OCI-LY1 (cell line): ENCODE measurements at regions not wholly inside any gene's neighbourhood (a gene's known extent, or its start where the extent isn't known, plus 50 kb on each side); places are given as distances from the start of the nearest gene placed in this dataset.

Experiments
- CTCF ChIP-seq: fragments of 200-600 bp; sonication (generic), shearing (Covaris generic); IDR thresholded peaks from 2 replicates; pipeline ENCODE4 v1.5.1; 2017; ENCODE audit warnings: mild to moderate bottlenecking, antibody characterized with exemption, low read length, moderate library complexity, mixed read lengths
- EZH2 ChIP-seq: fragments of 200-600 bp; sonication (generic), shearing (Covaris generic); IDR thresholded peaks from 2 replicates; pipeline ENCODE4 v1.8.0; 2017; ENCODE audit warnings: borderline replicate concordance, mixed run types, mild to moderate bottlenecking, antibody characterized with exemption, low read length, moderate library complexity, mixed read lengths

- TF ChIP-seq CTCF (no peak), EZH2 (no peak)
These were observed 160.2 kb downstream of the ZPLD1 start for GRCh38 chr3:102595057-102595456.
